Activated CD8-positive, alpha-beta T cell treated with anti-CD3 and anti-CD28 coated beads for 36 hours (primary cell): ENCODE measurements at regions not wholly inside any gene's neighbourhood (a gene's known extent, or its start where the extent isn't known, plus 50 kb on each side); places are given as distances from the start of the nearest gene placed in this dataset.

Source experiments
- ATAC-seq: fragments of 200-7000 bp; cut with Tn5 transposase; one replicate; pipeline ENCODE4 v1.10.0; 2021; ENCODE audit warnings: mild to moderate bottlenecking, moderate library complexity
- CTCF ChIA-PET: fragments of 350-600 bp; sonication (Branson Sonifier 250); formaldehyde crosslinking; loops from one replicate; lab custom pipeline; 2021; ENCODE audit warnings: antibody characterized with exemption; lab: Charles Lee
- POLR2A ChIA-PET: fragments of 350-600 bp; sonication (Branson Sonifier 250); formaldehyde crosslinking; loops from one replicate; lab custom pipeline; 2021; ENCODE audit warnings: antibody characterized with exemption; lab: Charles Lee
- DNase-seq: peaks from one replicate; pipeline ENCODE4 v3.0.0-alpha.2; 2020
- H3K27ac Mint-ChIP-seq: one replicate; pipeline ENCODE4 v1.8.0; 2021; ENCODE audit warnings: mild to moderate bottlenecking, mixed read lengths
- H3K27me3 Mint-ChIP-seq: one replicate; pipeline ENCODE4 v1.8.0; 2021; ENCODE audit warnings: mixed read lengths
- H3K36me3 Mint-ChIP-seq: one replicate; pipeline ENCODE4 v1.8.0; 2021; ENCODE audit warnings: low read depth, mixed read lengths
- H3K4me1 Mint-ChIP-seq: one replicate; pipeline ENCODE4 v1.8.0; 2021; ENCODE audit warnings: low read depth, mixed read lengths
- H3K4me3 Mint-ChIP-seq: one replicate; pipeline ENCODE4 v1.8.0; 2021; ENCODE audit warnings: mild to moderate bottlenecking, moderate library complexity, mixed read lengths
- H3K9me3 Mint-ChIP-seq: one replicate; pipeline ENCODE4 v1.8.0; 2021; ENCODE audit warnings: mixed read lengths
- intact Hi-C: fragments of 100-400 bp; cut with micrococcal nuclease; formaldehyde crosslinking; loops from one replicate; pipeline ENCODE4 v1.10.0; 2022
- TF ChIP-seq, protein P1 (sequence below): fragments of 200-600 bp; IDR thresholded peaks from one replicate; pipeline ENCODE4 v1.8.0; 2022; ENCODE audit warnings: antibody characterized with exemption, mild to moderate bottlenecking

DNA sequence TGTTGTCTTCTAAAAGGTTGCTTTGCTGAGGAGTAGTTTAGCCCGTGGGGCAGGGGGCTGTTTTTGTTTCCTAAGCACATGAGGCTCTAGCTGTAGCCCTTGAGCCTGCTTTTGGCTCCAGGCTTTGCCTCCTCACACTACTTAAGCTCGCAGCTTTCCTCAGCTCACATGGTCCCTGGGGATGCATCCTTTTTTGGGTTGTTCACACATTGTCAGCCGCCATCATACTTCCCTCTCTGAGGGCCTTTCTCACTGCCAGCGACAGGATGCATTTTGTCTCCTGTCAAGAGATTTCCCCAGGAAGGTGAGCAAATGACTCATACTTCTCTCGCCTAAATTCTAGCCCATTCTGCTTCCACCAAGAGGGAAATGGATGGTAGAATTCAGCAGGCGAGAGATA, 279.5 kb upstream of the PKDCC start:
- no peak for ATAC-seq
- no peaks in the 10 kb centered on the region for H3K4me1 Mint-ChIP-seq
- no peak overlapping the region for H3K4me3 Mint-ChIP-seq
- no peak for DNase-seq
- CTCF ChIA-PET, result no interaction called here
- no peaks in the 10 kb centered on the region for H3K9me3 Mint-ChIP-seq
- intact Hi-C loops, result no loop called here
- POLR2A ChIA-PET, result no interaction called here
- H3K27ac Mint-ChIP-seq, result no peak overlapping the region
- peaks cover 16% of the 10 kb centered on the region for H3K27me3 Mint-ChIP-seq
- TF ChIP-seq, protein P1, sequence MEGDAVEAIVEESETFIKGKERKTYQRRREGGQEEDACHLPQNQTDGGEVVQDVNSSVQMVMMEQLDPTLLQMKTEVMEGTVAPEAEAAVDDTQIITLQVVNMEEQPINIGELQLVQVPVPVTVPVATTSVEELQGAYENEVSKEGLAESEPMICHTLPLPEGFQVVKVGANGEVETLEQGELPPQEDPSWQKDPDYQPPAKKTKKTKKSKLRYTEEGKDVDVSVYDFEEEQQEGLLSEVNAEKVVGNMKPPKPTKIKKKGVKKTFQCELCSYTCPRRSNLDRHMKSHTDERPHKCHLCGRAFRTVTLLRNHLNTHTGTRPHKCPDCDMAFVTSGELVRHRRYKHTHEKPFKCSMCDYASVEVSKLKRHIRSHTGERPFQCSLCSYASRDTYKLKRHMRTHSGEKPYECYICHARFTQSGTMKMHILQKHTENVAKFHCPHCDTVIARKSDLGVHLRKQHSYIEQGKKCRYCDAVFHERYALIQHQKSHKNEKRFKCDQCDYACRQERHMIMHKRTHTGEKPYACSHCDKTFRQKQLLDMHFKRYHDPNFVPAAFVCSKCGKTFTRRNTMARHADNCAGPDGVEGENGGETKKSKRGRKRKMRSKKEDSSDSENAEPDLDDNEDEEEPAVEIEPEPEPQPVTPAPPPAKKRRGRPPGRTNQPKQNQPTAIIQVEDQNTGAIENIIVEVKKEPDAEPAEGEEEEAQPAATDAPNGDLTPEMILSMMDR, result no peak
- no peaks in the 10 kb centered on the region for H3K36me3 Mint-ChIP-seq

DNA sequence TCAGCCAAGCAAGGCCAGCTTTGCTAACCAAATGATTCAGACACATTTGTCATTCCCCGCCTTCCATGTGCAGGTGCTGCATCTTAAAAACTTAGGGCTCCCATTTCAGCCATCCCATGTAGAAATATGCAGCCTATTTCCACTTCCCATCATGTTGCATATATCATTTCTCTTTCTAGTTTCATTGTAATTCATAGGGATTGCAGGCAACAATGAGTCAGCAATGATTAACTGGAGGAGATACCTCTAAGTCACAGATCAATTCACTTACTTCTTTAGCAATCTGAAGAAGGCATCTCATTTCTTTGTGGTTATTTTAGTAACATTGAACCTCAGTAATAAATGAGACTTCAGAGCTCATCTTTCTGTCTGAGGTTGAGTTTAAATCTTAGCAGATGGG, 276.1 kb upstream of the PKDCC start:
- POLR2A ChIA-PET, result no interaction called here
- ATAC-seq (no peak), DNase-seq (no peak)
- Mint-ChIP-seq H3K9me3 (no peaks in the 10 kb centered on the region), H3K36me3 (no peaks in the 10 kb centered on the region), H3K4me3 (no peak overlapping the region), H3K4me1 (no peaks in the 10 kb centered on the region), H3K27me3 (peaks cover 16% of the 10 kb centered on the region), H3K27ac (no peak overlapping the region)
- TF ChIP-seq, protein P1, result no peak
- intact Hi-C loops, result no loop called here
- CTCF ChIA-PET, result no interaction called here

DNA sequence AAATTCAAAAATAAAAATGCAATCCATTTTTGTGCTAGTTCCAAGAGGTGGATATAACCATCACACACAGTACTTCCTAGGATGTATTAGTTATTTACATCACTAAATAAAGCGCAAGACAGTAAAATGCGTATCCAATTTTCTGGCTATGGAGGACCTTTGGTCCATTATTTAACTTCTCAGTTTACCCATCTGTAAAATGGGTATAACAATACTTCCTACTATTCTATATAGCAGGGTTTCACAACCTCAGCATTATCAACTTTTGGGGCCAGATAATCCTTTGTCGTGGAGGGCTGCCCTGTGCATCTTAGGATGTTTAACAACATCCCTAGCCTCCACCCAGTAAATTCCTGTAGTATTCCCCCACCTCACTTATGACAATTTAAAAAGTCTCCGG, 275.1 kb upstream of the PKDCC start:
- H3K36me3 Mint-ChIP-seq, result no peaks in the 10 kb centered on the region
- TF ChIP-seq, protein P1, result no peak
- intact Hi-C loops, result no loop called here
- DNase-seq (no peak), ATAC-seq (no peak)
- H3K9me3 Mint-ChIP-seq, result no peaks in the 10 kb centered on the region
- ChIA-PET POLR2A (no interaction called here), CTCF (no interaction called here)
- no peak overlapping the region for H3K4me3 Mint-ChIP-seq
- H3K4me1 Mint-ChIP-seq, result no peaks in the 10 kb centered on the region
- H3K27ac Mint-ChIP-seq, result no peak overlapping the region
- peaks cover 17% of the 10 kb centered on the region for H3K27me3 Mint-ChIP-seq

DNA sequence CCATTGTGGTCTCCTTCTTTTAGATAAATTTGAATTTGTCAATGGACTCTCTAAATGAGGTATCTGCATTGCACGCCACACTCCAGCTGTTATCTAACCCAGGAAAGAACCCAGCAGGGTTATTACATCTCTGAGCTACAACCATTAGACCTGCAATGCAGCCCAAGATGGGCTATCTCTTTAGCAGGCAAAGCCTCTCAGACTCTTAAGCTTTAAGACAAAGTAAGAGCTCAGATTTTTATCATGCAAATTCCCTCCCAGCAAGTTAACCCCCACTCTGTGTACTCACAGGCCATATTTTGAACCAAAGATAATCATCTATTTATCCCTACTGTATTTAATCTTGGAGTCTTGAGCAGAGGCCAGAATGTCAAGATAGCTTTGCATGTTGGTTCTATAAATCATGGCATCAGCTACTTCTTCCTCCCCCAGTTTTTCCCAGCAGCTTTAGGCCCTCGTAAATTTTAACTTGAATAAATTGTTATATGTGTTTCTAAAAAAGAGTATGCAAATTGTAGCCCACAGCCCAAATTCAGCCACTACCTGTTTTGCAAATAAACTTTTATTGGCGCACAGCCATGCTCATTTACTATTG, 273.7 kb upstream of the PKDCC start:
- Mint-ChIP-seq H3K4me3 (no peak overlapping the region), H3K9me3 (no peaks in the 10 kb centered on the region), H3K36me3 (no peaks in the 10 kb centered on the region), H3K27ac (no peak overlapping the region), H3K27me3 (peaks cover 15% of the 10 kb centered on the region), H3K4me1 (no peaks in the 10 kb centered on the region)
- POLR2A ChIA-PET, result no interaction called here
- CTCF ChIA-PET, result interaction anchor here (1.0 kb wide), 1 partner anchor 8 kb away, joined by 3 read pairs; no protein-coding TSS in a partner anchor
- ATAC-seq (no peak), DNase-seq (no peak)
- TF ChIP-seq, protein P1, result no peak
- intact Hi-C loops, result no loop called here

DNA sequence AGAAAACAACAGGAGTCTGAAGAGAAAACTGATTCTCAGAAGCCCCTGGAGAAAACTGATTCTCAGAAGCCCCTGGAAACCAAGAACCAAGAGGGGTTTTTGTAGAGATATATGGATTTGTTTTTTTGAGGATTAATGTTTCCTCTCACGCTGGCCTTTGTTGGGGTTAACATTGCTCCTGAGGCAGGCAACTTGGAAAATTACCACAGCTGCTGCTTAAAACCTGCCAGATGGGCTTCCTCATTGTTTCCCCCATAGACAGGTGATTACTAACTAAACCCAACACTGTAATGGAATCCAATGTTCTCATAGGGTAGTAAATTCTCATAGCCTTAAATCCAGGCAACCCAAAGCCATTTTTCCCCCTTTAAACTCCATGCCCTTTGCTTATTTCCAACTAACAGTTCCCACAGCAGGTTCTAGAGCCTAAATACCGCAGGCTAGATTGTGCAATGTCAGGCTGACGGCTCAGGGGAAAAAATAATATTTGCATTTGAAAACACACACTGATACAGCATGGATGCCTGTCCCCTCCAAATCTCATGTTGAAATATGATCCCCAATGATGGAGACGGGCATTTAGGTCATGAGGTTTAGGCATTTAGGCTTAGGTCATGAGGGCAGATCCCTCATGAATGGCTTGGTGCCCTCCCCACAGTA, 272.3 kb upstream of the PKDCC start:
- CTCF ChIA-PET, result no interaction called here
- ATAC-seq (no peak), DNase-seq (no peak)
- no peak overlapping the region for H3K27ac Mint-ChIP-seq
- H3K9me3 Mint-ChIP-seq, result no peaks in the 10 kb centered on the region
- no peaks in the 10 kb centered on the region for H3K36me3 Mint-ChIP-seq
- TF ChIP-seq, protein P1, result no peak
- intact Hi-C loops, result no loop called here
- peaks cover 7% of the 10 kb centered on the region for H3K27me3 Mint-ChIP-seq
- POLR2A ChIA-PET, result no interaction called here
- no peaks in the 10 kb centered on the region for H3K4me1 Mint-ChIP-seq
- H3K4me3 Mint-ChIP-seq, result no peak overlapping the region
